ENCODE measurements at regions not wholly inside any gene's neighbourhood (a gene's known extent, or its start where the extent isn't known, plus 50 kb on each side); places are given as distances from the start of the nearest gene placed in this dataset.

- Histone ChIP-seq H3K36me3 (no peaks in the 10 kb centered on the region), H3K27ac (no peak overlapping the region), H3K27me3 (no peaks in the 10 kb centered on the region), H3K4me1 (no peaks in the 10 kb centered on the region), H3K4me3 (no peak overlapping the region), H3K9me3 (no peaks in the 10 kb centered on the region)
- no peak for DNase-seq (ENCODE audit: low spot score in 2 of 2)
- 78% methylated on average over 3 of the region's 3 CpGs for WGBS
- TF ChIP-seq POLR2A (IDR thresholded peaks at IDR 0.05), result no peak
- TF ChIP-seq POLR2AphosphoS5 (IDR thresholded peaks at IDR 0.05), result no peak
- TF ChIP-seq EP300 (IDR thresholded peaks at IDR 0.05), result no peak
- TF ChIP-seq, protein P1, sequence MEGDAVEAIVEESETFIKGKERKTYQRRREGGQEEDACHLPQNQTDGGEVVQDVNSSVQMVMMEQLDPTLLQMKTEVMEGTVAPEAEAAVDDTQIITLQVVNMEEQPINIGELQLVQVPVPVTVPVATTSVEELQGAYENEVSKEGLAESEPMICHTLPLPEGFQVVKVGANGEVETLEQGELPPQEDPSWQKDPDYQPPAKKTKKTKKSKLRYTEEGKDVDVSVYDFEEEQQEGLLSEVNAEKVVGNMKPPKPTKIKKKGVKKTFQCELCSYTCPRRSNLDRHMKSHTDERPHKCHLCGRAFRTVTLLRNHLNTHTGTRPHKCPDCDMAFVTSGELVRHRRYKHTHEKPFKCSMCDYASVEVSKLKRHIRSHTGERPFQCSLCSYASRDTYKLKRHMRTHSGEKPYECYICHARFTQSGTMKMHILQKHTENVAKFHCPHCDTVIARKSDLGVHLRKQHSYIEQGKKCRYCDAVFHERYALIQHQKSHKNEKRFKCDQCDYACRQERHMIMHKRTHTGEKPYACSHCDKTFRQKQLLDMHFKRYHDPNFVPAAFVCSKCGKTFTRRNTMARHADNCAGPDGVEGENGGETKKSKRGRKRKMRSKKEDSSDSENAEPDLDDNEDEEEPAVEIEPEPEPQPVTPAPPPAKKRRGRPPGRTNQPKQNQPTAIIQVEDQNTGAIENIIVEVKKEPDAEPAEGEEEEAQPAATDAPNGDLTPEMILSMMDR (IDR thresholded peaks at IDR 0.05), result no peak
These were observed 1076.7 kb downstream of the BCL11B start for GRCh38 chr14:98195256-98195655.

- Histone ChIP-seq H3K4me1 (no peaks in the 10 kb centered on the region), H3K4me3 (no peak overlapping the region), H3K27me3 (peaks cover 6% of the 10 kb centered on the region), H3K27ac (no peak overlapping the region), H3K36me3 (no peaks in the 10 kb centered on the region), H3K9me3 (no peaks in the 10 kb centered on the region)
- WGBS, result 100% methylated on average over 1 of the region's 1 CpG
- TF ChIP-seq POLR2AphosphoS5 (IDR thresholded peaks at IDR 0.05), result no peak
- no peak for TF ChIP-seq POLR2A (IDR thresholded peaks at IDR 0.05)
- TF ChIP-seq, protein P1 (IDR thresholded peaks at IDR 0.05), result no peak
- TF ChIP-seq EP300 (IDR thresholded peaks at IDR 0.05), result no peak
- DNase-seq (ENCODE audit: low spot score in 2 of 2), result no peak
These were observed 1074.1 kb downstream of the BCL11B start for GRCh38 chr14:98197933-98198332.

DNA sequence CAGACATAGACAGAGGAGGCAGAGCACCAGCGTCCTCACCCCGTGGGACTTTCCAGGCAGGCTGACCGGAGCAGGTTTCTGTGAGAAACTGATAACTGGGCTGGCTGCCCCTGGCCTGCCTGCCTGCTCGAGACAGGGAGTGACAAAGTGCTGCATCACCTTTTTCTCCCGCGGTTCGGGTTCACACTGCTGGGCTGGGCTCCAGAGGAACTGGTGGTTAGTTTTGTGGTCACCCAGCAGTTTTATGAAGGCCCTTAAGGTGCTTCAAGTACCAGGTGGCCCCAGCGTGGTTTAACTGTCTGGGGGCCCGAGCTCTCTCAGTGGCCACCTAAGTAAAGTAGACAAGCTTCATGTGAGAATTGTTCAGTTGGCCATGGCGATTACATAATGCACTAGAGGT lies 1073.6 kb downstream of the BCL11B start:
- Histone ChIP-seq H3K9me3 (no peaks in the 10 kb centered on the region), H3K27me3 (peaks cover 6% of the 10 kb centered on the region), H3K4me1 (no peaks in the 10 kb centered on the region), H3K36me3 (no peaks in the 10 kb centered on the region), H3K4me3 (no peak overlapping the region), H3K27ac (no peak overlapping the region)
- no peak for DNase-seq (ENCODE audit: low spot score in 2 of 2)
- 81% methylated on average over 5 of the region's 10 CpGs for WGBS
- TF ChIP-seq, protein P1 (IDR thresholded peaks at IDR 0.05), result no peak
- TF ChIP-seq POLR2A (IDR thresholded peaks at IDR 0.05) (no peak), EP300 (IDR thresholded peaks at IDR 0.05) (no peak)

DNA sequence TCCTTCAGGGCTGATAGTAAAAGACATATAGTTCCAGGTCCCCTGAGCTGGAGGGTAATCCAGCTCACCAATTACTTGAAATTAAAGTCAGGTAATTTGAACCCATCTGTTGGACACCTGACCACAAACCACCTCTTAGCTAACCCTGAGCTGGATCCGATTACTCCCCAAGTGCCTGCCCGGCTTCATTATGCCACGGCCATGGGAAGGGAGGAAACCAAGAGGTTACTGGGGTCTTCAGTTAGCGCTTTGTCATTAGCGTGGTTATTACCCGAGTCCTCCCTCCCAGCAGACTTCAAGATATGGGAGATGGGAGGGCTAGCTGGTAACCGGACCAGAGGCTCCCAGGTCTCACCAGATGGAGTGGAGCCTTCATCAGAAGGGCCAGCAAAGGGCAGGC lies 1071.4 kb downstream of the BCL11B start:
- no peak overlapping the region for H3K27ac ChIP-seq
- H3K9me3 ChIP-seq, result no peaks in the 10 kb centered on the region
- no peaks in the 10 kb centered on the region for H3K4me1 ChIP-seq
- 83% methylated on average over 7 of the region's 7 CpGs for WGBS
- no peak overlapping the region for H3K4me3 ChIP-seq
- H3K36me3 ChIP-seq, result no peaks in the 10 kb centered on the region
- peaks cover 6% of the 10 kb centered on the region for H3K27me3 ChIP-seq
- TF ChIP-seq POLR2AphosphoS5 (IDR thresholded peaks at IDR 0.05) (no peak), POLR2A (IDR thresholded peaks at IDR 0.05) (no peak), EP300 (IDR thresholded peaks at IDR 0.05) (no peak)
- TF ChIP-seq, protein P1 (IDR thresholded peaks at IDR 0.05), result no peak
- DNase-seq (ENCODE audit: low spot score in 2 of 2), result no peak

DNA sequence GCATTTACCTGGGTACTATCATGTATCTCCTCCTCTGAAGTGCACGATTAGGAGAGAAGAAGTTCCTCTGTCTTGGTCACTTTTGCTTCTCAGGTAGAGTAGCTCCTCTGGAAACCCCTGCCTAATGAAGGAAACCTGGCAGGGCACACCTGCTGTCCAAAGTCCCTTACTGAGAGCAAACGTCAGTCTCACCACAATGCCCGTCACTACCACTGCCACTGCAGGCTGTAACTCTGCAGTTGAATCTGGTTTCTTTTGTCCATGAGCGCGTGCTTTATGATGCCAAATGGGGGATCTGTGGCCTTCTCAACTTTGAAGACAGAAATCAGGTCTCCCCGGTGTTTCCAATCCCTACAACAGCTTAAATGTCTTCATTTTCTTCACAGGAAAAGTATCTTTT lies 1068.6 kb downstream of the BCL11B start:
- Histone ChIP-seq H3K4me1 (no peaks in the 10 kb centered on the region), H3K27me3 (peaks cover 6% of the 10 kb centered on the region), H3K27ac (no peak overlapping the region), H3K9me3 (no peaks in the 10 kb centered on the region), H3K4me3 (no peak overlapping the region), H3K36me3 (no peaks in the 10 kb centered on the region)
- 92% methylated on average over 6 of the region's 6 CpGs for WGBS
- TF ChIP-seq, protein P1 (IDR thresholded peaks at IDR 0.05), result no peak
- TF ChIP-seq POLR2A (IDR thresholded peaks at IDR 0.05) (no peak), POLR2AphosphoS5 (IDR thresholded peaks at IDR 0.05) (no peak), EP300 (IDR thresholded peaks at IDR 0.05) (no peak)
- no peak for DNase-seq (ENCODE audit: low spot score in 2 of 2)

All from suprapubic skin (tissue), 4 donors.